Fibroblast of gingiva (primary cell): ENCODE measurements at regions not wholly inside any gene's neighbourhood (a gene's known extent, or its start where the extent isn't known, plus 50 kb on each side); places are given as distances from the start of the nearest gene placed in this dataset.

ENCODE experiments used
- DNase-seq: peaks from one replicate; pipeline ENCODE4 v3.0.0-alpha.2; 2011; ENCODE audit warnings: low read depth

- DNase-seq: no peak
Observed at GRCh38 chr2:65687614-65688013, 255.2 kb upstream of the SPRED2 start.

GRCh38 chr2:65686928-65687521, 254.6 kb upstream of the SPRED2 start:
- no peak for DNase-seq

- no peak for DNase-seq
Observed at GRCh38 chr2:65681503-65681902, 249.1 kb upstream of the SPRED2 start.

- DNase-seq: no peak
Observed at GRCh38 chr2:65678779-65679391, 246.5 kb upstream of the SPRED2 start.

- DNase-seq: no peak
Observed at GRCh38 chr2:65675350-65675749, 243.0 kb upstream of the SPRED2 start.

- no peak for DNase-seq
Observed at GRCh38 chr2:65671670-65672242, 239.4 kb upstream of the SPRED2 start.

- no peak for DNase-seq
Observed at GRCh38 chr2:65669574-65669973, 237.2 kb upstream of the SPRED2 start.

GRCh38 chr2:65668744-65669143, 236.3 kb upstream of the SPRED2 start:
- DNase-seq: no peak

- no peak for DNase-seq
Observed at GRCh38 chr2:65666156-65666725, 233.8 kb upstream of the SPRED2 start.

GRCh38 chr2:65664931-65665330, 232.5 kb upstream of the SPRED2 start:
- DNase-seq: no peak

GRCh38 chr2:65663831-65664407, 231.5 kb upstream of the SPRED2 start:
- DNase-seq: no peak

GRCh38 chr2:65662654-65663432, 230.4 kb upstream of the SPRED2 start:
- peak; percentile 69 for DNase-seq

GRCh38 chr2:65661980-65662653, 229.7 kb upstream of the SPRED2 start:
- DNase-seq: peak; percentile 25

GRCh38 chr2:65660340-65660739, 227.9 kb upstream of the SPRED2 start:
- DNase-seq: no peak

GRCh38 chr2:65658881-65659280, 226.5 kb upstream of the SPRED2 start:
- no peak for DNase-seq

- no peak for DNase-seq
Observed at GRCh38 chr2:65658266-65658665, 225.9 kb upstream of the SPRED2 start.

- no peak for DNase-seq
Observed at GRCh38 chr2:65656160-65656718, 223.8 kb upstream of the SPRED2 start.

- DNase-seq: no peak
Observed at GRCh38 chr2:65655000-65655399, 222.6 kb upstream of the SPRED2 start.

GRCh38 chr2:65654496-65654895, 222.1 kb upstream of the SPRED2 start:
- DNase-seq: no peak

- no peak for DNase-seq
Observed at GRCh38 chr2:65652066-65652465, 219.7 kb upstream of the SPRED2 start.

- DNase-seq: no peak
Observed at GRCh38 chr2:65649811-65650589, 217.6 kb upstream of the SPRED2 start.
